UCSD-AML1 (cell line): ENCODE measurements at regions not wholly inside any gene's neighbourhood (a gene's known extent, or its start where the extent isn't known, plus 50 kb on each side); places are given as distances from the start of the nearest gene placed in this dataset.

Experiments used
- DNase-seq: peaks from one replicate; lab custom pipeline; 2025; ENCODE audit not compliant: unreplicated experiment; lab: John Stamatoyannopoulos, UW

DNA sequence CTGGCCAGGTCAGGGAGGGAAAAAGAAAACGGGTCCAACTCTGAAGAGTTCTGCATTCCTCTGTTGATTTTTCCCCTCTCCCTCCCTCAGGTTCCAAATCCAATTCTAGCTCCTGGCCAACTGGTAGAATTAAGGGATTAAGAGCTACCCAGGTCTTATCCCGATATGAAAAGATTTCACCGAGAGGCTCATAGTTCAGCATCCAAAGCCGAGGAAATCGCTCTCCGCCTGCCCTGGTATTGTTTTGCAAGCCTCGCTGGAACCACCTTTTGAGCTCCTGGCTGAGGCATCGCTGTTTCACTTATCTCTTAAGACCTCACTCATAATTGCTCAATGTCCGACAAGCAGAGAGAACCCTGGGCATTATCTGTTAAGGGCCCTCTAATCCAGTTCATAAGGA lies 180.4 kb downstream of the URI1 start:
- DNase-seq, result no peak

DNA sequence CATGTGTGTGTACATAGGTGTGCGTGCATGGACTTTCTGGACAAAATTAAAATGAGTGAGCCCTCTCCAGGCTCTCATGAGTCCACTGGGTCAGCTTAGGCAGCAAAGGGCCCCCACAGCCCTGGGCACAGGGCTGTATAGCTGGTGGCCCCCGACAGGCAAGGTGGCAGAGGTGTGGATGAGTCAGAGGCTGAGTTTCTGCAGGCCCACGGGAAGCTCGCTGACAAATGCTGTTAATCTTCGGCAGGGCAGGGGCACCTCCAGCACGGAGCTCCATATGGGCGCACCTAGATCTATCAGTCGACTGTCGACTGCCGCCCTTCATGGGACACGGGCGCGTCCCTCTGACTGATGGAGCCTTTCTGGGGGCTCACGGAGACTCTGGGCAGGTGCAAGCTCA lies 181.1 kb downstream of the URI1 start:
- no peak for DNase-seq

DNA sequence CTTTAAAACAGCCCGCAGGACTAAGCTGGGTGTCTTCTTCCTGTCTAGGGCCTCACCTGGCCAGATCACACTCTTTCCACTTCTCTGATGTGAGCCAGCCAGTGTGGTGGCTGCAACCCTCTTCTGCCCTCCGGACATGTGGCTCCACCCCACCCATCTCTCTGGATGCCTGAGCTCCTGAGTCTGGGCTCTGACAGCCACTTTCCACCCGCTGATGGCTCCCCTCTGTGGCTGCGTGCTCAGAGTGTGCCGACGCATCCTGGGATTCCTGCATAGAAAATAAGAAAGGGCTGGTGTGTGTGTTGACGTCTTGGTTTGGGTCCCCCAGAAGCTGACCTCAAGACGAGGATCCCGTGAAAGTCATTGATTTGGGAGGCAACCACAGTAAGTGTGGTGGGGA lies 181.6 kb downstream of the URI1 start:
- DNase-seq, result no peak

DNA sequence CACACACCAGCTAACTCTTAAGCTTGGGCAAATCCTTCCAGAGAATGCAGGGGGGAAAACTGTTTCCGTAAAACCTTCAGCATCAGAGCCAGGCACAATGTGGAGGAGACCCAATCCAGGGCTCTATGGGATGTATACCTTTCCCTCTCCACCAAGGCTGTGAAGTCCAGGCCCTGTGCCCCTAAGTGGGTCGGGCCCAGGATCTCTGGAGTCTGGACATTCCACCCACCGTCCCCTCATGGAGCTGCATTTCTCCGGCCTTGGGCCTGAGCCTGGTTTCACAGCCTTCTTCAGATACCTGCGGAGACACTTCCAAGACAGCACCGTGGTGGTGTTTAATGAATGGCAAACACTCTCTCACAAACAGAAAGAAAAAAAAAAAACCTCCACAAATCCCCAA lies 186.2 kb downstream of the URI1 start:
- DNase-seq, result no peak

DNA sequence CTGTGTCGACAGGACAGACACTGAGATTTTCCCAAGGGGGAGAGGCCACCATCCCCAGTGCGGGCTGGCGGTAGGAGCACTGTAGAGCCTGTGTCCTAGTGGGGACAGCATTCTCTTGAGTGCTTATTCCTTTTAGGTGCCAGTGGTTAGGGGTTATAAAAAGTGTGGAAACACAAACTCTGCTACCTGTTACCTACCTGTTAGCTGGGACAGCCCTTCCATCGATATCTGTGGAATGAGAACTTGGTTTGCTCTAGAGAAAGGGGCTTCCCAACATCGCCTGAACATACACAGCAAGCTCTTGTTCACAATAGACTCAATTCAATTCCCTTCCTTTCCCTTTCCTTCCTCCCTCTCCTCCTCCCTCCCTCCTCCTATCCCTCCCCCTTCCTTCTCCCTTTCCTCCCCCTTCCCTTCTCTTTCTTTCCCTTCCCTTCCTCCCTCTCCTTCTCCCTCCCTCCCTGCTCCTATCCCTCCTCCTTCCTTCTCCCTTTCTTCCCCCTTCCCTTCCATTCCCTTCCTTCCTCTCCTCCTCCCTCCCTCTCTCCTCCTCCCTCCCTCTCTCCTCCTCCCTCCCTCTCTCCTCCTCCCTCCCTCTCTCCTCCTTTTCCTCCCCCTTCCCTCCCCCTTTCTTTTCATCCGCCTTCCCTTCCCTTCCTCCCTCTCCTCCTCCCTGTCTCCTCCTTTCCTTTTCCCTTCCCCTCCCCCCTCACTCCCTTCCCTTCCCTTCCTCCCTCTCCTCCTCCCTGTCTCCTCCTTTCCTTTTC lies 188.5 kb downstream of the URI1 start:
- no peak for DNase-seq

DNA sequence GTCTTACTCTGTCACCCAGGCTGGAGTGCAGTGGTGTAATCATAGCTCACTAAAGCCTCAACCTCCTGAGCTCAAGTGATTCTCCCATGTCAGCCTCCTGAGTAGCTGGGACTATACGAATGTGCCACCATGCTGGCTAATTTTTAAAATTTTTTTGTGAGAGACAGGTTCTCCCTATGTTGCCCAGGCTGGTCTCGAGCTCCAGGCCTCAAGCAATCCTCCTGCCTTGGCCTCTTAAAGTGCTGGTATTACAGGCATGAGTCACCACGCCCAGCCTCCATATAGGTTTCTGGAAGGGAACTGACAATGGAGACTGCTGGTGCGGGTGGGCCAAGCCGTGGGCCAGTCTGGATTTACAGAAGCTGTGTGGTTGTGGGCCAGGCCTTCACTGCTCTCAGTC lies 189.2 kb downstream of the URI1 start:
- no peak for DNase-seq

DNA sequence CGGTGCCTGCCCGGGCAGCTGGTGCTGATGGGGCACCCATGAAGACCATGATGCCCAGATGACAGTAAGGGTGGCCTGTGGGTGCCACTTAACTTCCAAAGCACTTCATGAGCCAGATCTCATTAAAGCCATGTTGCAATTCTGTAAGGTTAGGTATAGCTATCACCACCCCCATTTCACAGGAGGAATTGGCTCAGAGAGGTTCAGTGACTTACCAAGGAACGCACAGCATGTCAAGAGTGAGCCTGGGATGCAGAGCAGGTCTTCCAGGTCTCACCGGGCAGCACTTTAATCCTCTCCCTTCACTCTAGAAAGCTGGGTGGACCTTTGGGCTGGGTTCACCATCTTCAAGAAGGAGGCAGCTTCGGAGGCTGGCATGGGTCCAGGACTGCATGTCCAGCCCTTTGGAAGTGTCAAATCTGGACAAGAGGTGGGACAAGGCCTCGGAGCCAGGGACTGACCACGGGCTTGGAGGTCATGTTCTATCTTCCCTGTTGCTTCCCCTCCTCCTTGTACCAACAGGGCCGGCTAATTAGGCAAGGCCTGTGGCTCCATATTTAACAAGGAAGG lies 189.8 kb downstream of the URI1 start:
- DNase-seq, result no peak

DNA sequence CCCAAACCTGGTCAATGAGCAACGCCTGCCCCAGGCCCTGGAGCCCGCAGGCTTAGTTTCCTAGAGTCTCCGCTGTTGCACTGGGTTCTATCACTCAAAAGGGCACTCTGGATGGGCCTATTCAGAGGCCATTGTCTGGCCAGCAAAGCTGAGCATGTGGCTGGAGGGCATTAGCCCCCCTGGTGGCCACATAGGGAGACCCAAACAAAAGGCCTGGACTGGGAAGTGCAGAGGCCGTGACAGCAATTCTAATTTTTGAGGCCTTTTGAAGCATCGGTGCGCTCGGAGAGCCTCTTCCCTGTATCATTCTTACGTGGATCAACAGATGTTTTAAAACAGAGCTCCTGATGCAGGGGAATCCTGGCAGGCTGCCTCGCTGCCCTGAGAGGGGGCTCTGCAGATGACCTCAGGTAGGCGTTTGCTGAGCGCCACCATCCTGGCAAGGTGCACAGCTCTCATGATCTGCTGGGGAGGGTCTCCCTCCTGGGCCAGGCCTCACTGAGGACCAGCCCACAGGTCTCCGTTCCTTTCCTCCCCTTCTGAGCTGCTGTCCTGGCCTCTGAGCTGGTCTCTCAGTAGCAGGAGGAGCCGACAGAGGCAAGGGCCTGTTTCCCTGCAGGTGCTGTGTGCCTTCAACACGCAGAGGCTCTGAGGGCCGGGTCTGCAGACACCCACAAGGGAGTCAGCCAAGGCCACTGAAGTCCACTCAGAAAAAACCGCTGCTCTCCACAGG lies 190.5 kb downstream of the URI1 start:
- no peak for DNase-seq

DNA sequence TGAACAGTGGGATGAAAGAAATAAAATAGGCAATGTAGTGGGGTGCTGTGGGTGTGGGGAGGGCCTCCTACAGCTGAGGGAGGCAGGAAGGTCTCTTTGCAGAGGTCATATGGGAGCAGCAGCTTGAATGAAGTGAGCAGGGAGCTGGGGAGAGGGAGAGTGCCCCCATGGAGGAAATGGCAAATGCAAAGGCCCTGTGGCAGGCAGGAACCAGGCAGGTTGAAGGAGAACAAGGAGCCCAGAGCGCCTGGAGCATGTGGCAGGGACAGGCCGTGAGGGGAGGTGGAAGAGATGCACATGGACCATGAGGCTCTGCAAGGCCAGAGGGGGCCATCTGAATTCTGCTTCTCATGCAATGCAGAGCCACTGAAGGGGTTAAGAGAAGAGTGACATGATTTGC lies 191.8 kb downstream of the URI1 start:
- no peak for DNase-seq

DNA sequence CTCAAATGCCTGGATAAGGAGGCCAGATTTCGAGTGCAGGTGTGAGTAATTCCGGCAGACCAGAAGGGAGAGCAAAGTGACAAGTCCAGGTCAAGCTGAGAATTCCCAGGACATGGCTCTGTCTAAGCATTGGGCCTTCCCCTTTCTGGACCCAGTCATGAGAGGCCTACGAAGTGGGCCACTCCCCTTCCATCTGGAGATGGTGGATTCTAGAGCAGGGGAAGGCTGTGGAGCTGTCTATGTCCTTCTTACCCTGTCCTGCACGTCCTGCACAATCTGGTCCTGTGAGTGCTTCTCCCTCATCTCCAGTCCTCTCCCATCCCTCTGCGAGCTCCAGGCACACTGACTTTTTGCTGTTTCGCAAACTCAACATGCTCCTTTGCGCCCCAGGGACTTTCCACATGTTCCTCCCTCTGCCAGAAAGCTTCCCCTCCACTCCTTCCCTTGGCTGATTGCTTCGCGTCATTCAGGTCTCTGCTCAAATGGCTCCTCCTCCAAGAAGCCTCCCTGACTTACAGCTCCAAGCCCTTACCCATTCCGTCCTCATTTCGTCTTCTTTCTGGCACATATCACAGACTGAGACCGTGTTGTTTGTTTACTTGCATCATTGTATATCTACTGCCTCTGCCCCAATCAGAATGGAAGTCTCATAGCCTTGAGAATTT lies 193.2 kb downstream of the URI1 start:
- no peak for DNase-seq

DNA sequence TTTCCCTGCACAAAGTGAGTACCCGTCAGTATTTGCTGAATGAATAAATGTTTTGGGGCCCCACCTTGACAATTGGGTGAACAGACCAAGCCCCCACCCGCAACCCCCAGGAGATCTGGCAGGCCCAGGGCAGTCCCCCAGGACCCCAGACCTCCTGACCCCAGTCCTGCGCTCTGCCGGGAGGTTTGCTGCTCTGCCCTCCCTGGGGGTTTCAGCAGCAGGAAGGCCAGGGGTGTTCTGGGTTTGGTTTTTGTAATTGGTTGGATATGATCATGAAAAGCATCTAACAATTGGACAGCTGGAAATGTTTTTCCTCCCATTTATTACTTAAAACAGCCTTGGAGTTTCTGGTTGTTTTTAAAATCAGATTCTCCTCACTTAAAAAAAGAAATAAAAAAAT lies 193.8 kb downstream of the URI1 start:
- DNase-seq, result no peak

DNA sequence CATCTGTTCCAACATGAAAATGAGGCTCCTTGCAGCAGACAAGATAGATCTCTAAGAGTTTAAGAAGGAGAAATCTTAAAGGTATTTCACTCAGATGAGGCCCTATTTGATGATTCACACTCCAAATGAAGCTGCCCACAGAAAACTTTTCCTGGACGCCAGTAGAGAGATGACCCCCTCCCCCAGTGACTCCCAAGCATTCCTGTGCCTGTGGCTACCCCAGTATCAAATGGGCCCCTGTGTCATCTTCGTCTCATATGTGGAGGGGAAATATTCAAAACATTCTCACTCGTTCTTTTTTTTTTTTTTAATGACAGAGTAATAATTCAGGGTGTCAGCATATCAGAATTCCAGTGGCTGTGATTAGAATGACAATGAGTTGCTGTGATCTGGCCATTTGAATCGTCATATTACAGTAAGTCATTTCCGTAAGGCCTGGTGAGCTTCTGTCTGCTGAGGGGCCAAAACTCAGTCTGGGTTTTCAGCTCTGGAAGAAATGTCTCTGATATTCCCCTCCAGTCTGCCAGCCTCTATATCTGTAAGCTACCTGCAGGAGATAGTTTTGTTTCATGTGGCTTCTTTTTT lies 194.7 kb downstream of the URI1 start:
- no peak for DNase-seq

DNA sequence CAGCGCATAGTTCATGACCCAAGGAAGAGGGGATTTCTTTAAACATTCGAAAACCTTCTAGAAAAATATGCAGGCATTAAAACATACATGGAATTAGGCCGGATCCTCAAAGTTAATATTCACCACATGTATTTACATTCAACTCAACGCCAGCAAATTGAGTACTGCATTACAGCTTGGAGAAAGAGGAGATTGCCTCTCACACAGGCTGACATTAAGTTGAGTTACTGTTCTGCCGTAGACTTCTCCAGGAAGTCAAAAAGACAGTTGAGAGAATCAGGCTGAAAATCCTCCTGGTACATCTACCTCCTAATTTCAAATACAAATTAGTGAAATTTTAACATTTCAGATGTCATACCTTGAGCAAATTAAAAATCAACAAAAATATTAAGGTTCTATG lies 195.7 kb downstream of the URI1 start:
- DNase-seq, result no peak

DNA sequence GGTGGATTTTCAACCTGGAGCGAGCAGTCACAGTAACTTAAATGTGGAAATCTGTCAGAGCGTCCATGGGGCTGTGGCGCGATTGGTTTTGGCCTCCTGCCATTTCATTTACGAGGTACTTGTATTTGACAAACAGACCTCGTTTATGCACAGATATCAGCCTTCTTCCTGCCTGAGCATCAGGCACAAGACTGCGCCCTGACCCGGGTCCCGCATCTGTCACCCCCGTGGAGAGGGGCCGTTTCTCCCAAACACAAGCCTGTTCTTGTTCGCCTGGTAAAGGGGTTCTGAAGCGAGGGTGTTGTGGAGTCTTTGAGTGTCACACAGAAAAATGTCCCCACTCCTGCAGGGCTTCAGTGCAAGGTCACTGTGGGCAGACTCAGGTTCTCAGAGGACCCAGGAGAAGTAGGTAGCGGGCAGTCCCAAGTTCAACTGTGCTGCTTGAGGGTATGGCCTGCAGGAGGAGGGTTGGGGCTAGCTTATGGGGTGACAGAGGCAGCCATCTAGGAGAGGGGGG lies 202.3 kb downstream of the URI1 start:
- DNase-seq, result no peak

DNA sequence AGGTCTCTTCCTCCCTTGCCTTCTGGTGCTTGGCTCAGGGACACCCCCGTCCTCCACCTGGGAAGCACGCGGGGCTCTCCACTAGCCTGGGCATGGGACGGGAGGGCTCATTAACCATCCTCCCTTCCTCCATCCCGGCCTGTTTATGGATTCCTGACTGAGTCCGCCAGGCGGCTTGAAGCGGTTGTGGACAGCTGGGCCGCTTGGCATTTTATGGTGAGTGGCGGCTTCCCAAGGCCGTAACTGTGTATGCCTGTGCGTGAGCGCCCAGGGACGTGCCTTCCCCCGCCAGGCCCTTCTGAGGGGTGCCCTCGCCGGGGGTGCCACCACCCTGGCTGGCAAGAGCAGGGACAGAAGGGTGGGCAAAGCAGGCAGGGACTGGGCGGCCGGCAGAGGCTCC lies 202.8 kb downstream of the URI1 start:
- DNase-seq, result no peak

DNA sequence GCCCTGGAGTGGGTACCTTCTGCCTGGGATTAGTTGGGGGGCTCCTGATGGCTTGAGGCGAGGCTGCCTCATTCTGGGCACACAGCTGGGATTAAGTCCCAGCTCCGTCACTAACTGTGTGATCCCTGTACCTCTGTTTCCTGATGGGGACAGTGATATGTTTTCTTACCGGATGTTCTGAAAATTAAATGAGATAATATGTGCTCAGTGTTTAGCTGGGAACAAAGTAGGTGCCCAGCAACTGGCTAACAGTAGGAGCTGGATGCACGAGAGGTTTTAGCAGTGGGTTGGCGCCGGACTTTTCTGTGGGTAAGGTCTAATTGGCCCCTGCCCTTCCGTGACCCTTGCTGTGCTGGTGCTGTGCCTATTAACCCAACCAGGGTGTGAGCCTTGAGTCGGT lies 203.4 kb downstream of the URI1 start:
- DNase-seq, result no peak

DNA sequence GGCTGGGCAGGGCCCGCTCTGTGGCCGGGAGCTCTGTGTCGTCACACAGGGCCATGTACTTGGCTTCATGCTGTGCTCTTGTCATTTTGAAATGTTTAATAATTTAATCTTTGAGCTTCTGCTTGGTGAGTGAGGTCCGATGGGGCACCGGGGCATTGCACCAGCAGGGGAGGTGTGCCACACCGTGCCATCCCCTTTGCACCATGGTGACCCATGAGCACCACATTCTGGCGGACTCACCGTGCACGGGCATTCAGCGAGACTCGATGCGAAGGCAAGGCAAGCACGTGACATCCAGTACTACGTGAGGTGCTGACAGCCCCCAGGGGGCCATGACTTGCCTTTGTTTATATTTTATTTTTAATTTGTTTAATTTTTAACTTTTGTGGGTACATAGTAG lies 204.3 kb downstream of the URI1 start:
- no peak for DNase-seq

DNA sequence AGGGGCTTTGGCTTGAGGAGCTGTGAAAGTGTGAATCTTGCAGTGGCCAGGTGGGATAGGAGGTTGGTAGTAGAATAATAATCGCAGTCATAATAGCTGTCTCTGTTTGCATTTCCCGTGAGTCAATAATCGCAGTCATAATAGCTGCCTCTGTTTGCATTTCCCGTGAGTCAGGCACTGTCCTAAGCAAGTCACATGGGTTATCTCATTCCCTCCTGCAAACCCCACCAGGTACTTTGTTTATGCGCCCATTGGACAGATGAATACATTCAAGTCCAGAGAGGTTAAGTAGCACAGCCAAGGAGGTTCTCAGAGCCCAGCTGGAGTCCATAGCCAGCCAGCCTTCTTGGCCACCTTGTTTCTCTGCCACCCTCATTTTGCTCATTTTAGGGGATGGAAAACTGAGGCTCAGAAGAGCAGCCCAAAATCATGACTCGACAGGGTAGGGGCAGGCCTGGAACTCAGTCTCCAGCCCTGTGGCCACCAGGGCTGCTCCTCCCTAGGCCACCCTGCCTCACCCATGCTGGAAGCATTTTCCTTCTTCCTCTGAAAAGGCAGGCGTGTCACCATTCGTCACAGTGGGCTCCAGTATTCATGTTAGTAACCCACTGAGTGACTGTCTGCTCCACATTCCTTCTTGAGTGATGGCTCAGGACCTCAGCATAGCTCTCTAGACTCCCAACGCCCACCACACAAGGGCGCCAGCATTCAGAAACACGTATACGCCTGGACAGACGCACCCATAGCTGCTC lies 206.2 kb downstream of the URI1 start:
- DNase-seq, result no peak

DNA sequence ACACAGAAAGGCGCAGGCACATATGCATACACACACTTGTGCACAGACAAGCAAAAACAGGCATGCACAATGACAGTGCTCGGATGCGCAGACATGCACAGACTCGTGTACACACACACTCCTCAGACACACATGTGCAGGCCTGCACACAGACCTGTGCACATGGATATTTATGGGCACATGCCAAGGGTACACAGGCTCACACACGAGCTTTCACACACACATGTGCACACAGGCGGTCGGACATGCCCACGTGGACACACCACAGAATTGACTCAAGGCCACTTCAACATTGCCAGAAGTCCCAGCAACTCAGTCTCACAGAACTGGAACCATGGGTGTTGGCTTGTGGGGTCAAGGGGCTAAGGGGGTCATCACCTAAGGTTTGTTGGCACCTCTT lies 206.8 kb downstream of the URI1 start:
- DNase-seq, result no peak

DNA sequence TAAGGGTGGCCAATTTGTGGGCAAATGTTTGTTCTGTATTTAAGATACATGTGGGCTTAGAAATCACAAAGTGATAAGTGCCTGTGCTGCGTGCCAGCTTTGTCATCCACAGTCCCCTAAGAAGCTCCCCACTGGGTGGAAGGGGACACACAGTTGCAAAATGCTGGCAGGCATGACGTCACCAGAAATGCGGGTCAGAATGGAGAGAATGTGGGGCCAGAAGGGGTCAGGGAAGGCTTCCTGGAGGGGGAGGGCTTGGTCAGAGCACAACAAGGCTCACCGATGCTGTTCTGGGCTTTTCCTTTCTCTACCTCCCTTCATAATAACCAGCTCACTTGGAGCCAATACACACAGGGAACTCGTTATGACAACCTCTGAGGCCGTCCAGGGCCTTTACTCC lies 207.3 kb downstream of the URI1 start:
- DNase-seq, result no peak

DNA sequence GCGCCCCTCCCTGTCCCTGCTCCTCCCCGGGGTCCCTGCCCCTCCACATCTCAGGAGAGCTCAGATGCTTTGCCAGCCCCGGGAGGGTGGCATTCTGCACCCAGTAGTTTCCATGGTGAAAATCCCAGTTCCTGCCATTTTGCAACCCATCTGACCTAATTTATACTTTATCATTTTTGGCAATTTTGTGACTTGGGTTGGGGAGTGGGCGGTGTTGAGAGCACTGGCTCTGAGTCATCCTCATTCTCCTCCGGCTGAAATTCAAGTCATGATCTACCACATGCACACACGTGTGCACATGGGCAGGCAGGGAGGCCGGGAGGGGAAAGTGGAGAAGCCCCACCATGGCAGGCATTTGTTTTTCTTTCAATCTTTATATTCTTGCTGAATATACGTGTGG lies 208.6 kb downstream of the URI1 start:
- no peak for DNase-seq
